ENCODE measurements at regions not wholly inside any gene's neighbourhood (a gene's known extent, or its start where the extent isn't known, plus 50 kb on each side); places are given as distances from the start of the nearest gene placed in this dataset.

DNA sequence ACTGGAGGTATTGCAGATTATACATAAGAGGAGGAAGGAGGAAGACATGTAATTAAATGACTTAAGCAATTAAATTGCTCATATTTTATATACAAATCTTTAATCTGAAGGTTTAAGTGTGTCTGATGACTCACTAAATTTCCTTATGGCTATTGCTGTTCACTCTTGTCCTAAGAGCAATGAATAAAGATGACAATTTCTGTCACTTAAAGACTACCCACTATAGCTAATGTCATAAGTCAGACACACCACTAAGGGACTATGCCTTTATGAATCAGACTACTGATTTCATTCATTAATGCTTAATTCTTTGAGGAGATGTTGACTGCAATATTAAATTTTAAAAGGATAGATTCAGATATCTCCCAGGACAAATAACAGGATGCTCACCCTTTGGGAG is 1514.7 kb downstream of the PCDH18 start:
- TF ChIP-seq POLR2AphosphoS5 (IDR thresholded peaks at IDR 0.05; ENCODE audit: low read depth, low read length) (no peak), PAX5 (IDR thresholded peaks at IDR 0.05; ENCODE audit: insufficient read depth, low read length, severe bottlenecking) (no peak), TAF1 (IDR thresholded peaks at IDR 0.05; ENCODE audit: low read depth, low read length) (no peak), SPI1 (IDR thresholded peaks at IDR 0.05; ENCODE audit: low read depth, low read length) (no peak), POU2F2 (IDR thresholded peaks at IDR 0.05; ENCODE audit: low read depth, low read length) (no peak), POLR2A (IDR thresholded peaks at IDR 0.05; ENCODE audit: low read depth, low read length) (no peak)
- DNase-seq (ENCODE audit: insufficient read length, low spot score), result no peak
- FAIRE-seq, result no peak

DNA sequence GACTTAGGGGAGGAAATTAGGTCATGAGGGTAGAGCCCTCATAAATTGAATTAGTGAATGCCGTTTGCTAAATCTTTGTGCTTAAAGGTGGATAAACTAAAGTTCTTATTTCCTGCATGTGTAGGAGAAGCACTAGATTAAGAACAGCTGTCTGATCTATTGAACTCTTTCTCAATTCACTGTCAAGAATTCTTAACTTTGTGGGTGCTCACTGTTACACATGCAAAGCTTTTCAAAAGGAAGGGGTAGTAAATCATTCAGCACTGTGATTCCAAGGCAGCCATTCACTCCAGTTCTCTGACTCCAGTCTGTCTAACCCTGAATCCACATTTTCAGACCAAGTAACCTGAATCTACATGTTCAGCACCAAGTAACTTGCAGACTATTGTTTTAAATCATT is 1520.1 kb downstream of the PCDH18 start:
- no peak for FAIRE-seq
- no peak for TF ChIP-seq POLR2A (IDR thresholded peaks at IDR 0.05; ENCODE audit: low read depth, low read length)
- no peak for TF ChIP-seq POLR2AphosphoS5 (IDR thresholded peaks at IDR 0.05; ENCODE audit: low read depth, low read length)
- TF ChIP-seq TAF1 (IDR thresholded peaks at IDR 0.05; ENCODE audit: low read depth, low read length), result no peak
- no peak for TF ChIP-seq POU2F2 (IDR thresholded peaks at IDR 0.05; ENCODE audit: low read depth, low read length)
- TF ChIP-seq SPI1 (IDR thresholded peaks at IDR 0.05; ENCODE audit: low read depth, low read length), result no peak
- no peak for TF ChIP-seq PAX5 (IDR thresholded peaks at IDR 0.05; ENCODE audit: insufficient read depth, low read length, severe bottlenecking)
- no peak for DNase-seq (ENCODE audit: insufficient read length, low spot score)

DNA sequence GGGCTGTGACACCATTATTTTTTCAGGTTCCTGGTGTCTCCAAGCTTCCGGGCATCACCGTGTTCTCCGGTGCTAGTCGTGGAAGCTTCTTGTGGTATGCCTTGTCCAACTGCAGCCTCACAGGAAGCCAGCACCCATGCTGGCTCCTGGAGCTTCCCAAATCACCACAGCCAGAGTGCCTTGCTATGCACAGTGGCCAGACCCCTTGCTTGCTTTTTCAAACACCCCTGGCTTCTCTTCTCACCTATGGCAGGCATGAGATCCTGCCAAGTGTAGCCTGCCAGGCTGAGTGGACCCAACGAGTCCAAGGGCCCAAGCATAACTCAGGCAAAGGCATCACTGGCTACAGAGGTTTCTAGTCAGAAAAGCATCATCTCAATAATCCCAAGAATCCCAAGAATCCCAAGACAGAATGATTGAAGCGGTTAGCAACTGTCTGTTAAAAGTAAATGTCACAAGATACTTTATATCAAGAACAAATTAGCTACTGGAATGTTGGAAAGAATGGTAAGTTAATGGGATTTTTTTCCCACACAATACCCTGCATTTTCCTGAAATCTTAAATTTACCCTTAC is 1522.9 kb downstream of the PCDH18 start:
- FAIRE-seq, result no peak
- TF ChIP-seq POLR2AphosphoS5 (IDR thresholded peaks at IDR 0.05; ENCODE audit: low read depth, low read length) (no peak), SPI1 (IDR thresholded peaks at IDR 0.05; ENCODE audit: low read depth, low read length) (no peak), POLR2A (IDR thresholded peaks at IDR 0.05; ENCODE audit: low read depth, low read length) (no peak), PAX5 (IDR thresholded peaks at IDR 0.05; ENCODE audit: insufficient read depth, low read length, severe bottlenecking) (no peak), POU2F2 (IDR thresholded peaks at IDR 0.05; ENCODE audit: low read depth, low read length) (no peak), TAF1 (IDR thresholded peaks at IDR 0.05; ENCODE audit: low read depth, low read length) (no peak)
- no peak for DNase-seq (ENCODE audit: insufficient read length, low spot score)

DNA sequence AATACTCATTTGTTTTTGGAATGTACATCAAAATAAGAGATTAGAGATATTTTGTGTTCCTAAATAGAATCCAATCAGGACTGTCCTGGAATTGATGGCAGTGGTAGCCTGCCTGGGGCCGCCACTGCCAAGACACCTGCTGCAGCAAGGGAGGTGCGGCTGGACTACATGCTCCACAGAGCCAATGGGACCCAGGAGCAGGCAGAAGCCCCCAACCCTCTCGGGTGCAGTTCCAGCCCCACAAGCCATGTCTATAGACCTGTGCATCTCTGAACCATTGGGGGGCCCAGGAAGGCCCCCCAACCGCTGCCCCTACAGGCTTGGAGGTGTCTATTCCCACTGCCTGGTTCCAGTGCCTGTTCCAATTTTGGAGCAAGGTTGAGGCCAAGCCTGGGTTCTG is 1524.3 kb downstream of the PCDH18 start:
- FAIRE-seq (no peak), DNase-seq (ENCODE audit: insufficient read length, low spot score) (no peak)
- TF ChIP-seq POLR2A (IDR thresholded peaks at IDR 0.05; ENCODE audit: low read depth, low read length), result no peak
- no peak for TF ChIP-seq POU2F2 (IDR thresholded peaks at IDR 0.05; ENCODE audit: low read depth, low read length)
- TF ChIP-seq TAF1 (IDR thresholded peaks at IDR 0.05; ENCODE audit: low read depth, low read length), result no peak
- no peak for TF ChIP-seq PAX5 (IDR thresholded peaks at IDR 0.05; ENCODE audit: insufficient read depth, low read length, severe bottlenecking)
- no peak for TF ChIP-seq SPI1 (IDR thresholded peaks at IDR 0.05; ENCODE audit: low read depth, low read length)
- no peak for TF ChIP-seq POLR2AphosphoS5 (IDR thresholded peaks at IDR 0.05; ENCODE audit: low read depth, low read length)

DNA sequence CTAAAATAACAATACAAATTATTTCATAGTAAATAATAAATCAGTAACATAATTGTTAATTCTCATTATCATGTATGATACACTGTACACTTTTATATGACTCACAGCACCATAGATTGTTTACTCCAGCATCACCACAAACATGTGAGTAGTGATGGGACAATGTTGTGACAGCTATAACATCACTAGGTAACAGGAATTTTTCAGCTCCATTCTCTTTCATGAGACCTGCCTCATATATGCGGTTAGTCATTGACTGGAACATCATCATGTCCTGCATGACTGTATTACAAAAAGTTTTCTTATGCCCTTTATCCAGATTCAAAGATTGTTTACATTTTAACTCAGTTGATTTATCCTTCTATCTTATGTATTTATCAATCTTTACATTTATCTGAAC is 1530.0 kb downstream of the PCDH18 start:
- TF ChIP-seq POLR2AphosphoS5 (IDR thresholded peaks at IDR 0.05; ENCODE audit: low read depth, low read length), result no peak
- TF ChIP-seq TAF1 (IDR thresholded peaks at IDR 0.05; ENCODE audit: low read depth, low read length), result no peak
- no peak for TF ChIP-seq POU2F2 (IDR thresholded peaks at IDR 0.05; ENCODE audit: low read depth, low read length)
- TF ChIP-seq PAX5 (IDR thresholded peaks at IDR 0.05; ENCODE audit: insufficient read depth, low read length, severe bottlenecking), result no peak
- TF ChIP-seq SPI1 (IDR thresholded peaks at IDR 0.05; ENCODE audit: low read depth, low read length), result no peak
- no peak for TF ChIP-seq POLR2A (IDR thresholded peaks at IDR 0.05; ENCODE audit: low read depth, low read length)
- DNase-seq (ENCODE audit: insufficient read length, low spot score) (no peak), FAIRE-seq (no peak)

DNA sequence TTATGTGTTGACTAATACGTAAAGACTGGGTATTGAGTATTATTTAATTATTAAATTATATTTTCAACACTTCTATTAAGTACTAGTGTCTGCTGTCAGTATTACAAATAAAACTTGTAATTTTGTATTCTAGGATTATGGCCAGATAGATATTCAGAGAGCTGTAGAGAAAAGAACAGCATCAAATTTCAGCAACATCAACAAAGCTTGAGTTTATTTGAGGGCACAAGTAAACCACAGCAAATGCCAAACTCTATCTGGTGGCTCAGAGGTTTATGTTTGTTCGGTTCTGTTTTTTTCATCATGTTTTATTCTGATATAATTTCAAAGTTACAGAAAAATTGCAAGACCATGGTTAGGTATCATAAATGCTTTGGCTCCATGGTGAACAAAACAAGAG is 1530.5 kb downstream of the PCDH18 start:
- FAIRE-seq (no peak), DNase-seq (ENCODE audit: insufficient read length, low spot score) (no peak)
- TF ChIP-seq TAF1 (IDR thresholded peaks at IDR 0.05; ENCODE audit: low read depth, low read length) (no peak), POLR2A (IDR thresholded peaks at IDR 0.05; ENCODE audit: low read depth, low read length) (no peak), POU2F2 (IDR thresholded peaks at IDR 0.05; ENCODE audit: low read depth, low read length) (no peak), SPI1 (IDR thresholded peaks at IDR 0.05; ENCODE audit: low read depth, low read length) (no peak), POLR2AphosphoS5 (IDR thresholded peaks at IDR 0.05; ENCODE audit: low read depth, low read length) (no peak), PAX5 (IDR thresholded peaks at IDR 0.05; ENCODE audit: insufficient read depth, low read length, severe bottlenecking) (no peak)

DNA sequence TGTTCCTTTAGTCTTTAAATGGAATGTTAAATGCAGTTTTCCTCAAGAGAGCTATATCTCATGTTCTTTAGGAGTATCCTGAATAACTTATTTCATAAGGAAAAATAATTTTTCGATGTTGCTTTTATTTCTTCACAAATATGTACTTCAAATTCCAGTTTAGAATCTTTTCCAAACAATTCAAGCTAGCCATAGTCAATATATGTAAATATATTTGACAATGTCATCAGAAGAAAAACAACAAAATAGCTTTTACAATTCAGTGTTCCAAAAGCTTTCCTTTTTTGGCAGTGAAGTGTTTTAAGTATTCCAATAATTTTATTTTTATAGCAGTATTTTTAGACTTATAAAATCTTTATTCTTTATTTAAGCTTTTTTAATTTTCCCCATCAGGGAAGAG is 1532.0 kb downstream of the PCDH18 start:
- no peak for DNase-seq (ENCODE audit: insufficient read length, low spot score)
- TF ChIP-seq PAX5 (IDR thresholded peaks at IDR 0.05; ENCODE audit: insufficient read depth, low read length, severe bottlenecking) (no peak), POLR2A (IDR thresholded peaks at IDR 0.05; ENCODE audit: low read depth, low read length) (no peak), SPI1 (IDR thresholded peaks at IDR 0.05; ENCODE audit: low read depth, low read length) (no peak), TAF1 (IDR thresholded peaks at IDR 0.05; ENCODE audit: low read depth, low read length) (no peak), POU2F2 (IDR thresholded peaks at IDR 0.05; ENCODE audit: low read depth, low read length) (no peak), POLR2AphosphoS5 (IDR thresholded peaks at IDR 0.05; ENCODE audit: low read depth, low read length) (no peak)
- FAIRE-seq, result no peak

DNA sequence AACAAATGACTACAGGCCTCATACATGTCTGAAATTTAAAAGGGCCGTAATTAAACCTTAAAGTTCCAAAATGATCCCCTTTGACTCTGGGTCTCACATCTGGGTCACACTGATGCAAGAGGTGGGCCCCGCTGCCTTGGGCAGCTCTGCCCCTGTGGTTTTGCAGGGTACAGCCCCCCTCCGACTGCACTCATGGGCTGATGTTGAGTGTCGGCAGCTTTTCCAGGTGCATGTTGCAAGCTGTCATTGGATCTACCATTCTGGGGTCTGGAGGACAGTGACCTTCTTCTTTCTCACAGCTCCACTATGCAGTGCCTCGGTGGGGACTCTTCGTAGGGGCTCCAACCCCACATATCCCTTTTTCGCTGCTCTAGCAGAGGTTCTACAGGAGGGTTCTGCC is 1537.9 kb downstream of the PCDH18 start:
- no peak for FAIRE-seq
- DNase-seq (ENCODE audit: insufficient read length, low spot score), result no peak
- no peak for TF ChIP-seq POU2F2 (IDR thresholded peaks at IDR 0.05; ENCODE audit: low read depth, low read length)
- no peak for TF ChIP-seq TAF1 (IDR thresholded peaks at IDR 0.05; ENCODE audit: low read depth, low read length)
- TF ChIP-seq PAX5 (IDR thresholded peaks at IDR 0.05; ENCODE audit: insufficient read depth, low read length, severe bottlenecking), result no peak
- no peak for TF ChIP-seq SPI1 (IDR thresholded peaks at IDR 0.05; ENCODE audit: low read depth, low read length)
- TF ChIP-seq POLR2AphosphoS5 (IDR thresholded peaks at IDR 0.05; ENCODE audit: low read depth, low read length), result no peak
- TF ChIP-seq POLR2A (IDR thresholded peaks at IDR 0.05; ENCODE audit: low read depth, low read length), result no peak

DNA sequence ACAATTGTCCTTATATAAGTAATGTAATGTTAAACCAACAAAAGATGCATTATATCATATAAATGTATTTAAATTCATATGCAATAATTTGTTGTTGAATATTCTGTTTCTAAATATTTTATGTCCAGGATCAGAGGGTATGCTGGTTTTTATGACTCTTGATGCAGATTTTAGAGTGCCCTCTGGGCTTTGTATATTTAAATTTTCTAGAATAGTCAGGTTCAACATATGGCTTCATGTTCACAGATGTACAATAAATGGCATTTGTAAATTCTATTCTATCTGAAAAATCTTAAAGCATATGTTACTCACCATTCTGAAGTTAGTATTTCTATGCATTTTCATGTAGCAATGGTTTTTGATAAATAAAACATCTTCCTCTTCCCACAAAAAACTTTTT is 1555.4 kb downstream of the PCDH18 start:
- DNase-seq (ENCODE audit: insufficient read length, low spot score) (no peak), FAIRE-seq (no peak)
- TF ChIP-seq POLR2A (IDR thresholded peaks at IDR 0.05; ENCODE audit: low read depth, low read length) (no peak), PAX5 (IDR thresholded peaks at IDR 0.05; ENCODE audit: insufficient read depth, low read length, severe bottlenecking) (no peak), POLR2AphosphoS5 (IDR thresholded peaks at IDR 0.05; ENCODE audit: low read depth, low read length) (no peak), POU2F2 (IDR thresholded peaks at IDR 0.05; ENCODE audit: low read depth, low read length) (no peak), TAF1 (IDR thresholded peaks at IDR 0.05; ENCODE audit: low read depth, low read length) (no peak), SPI1 (IDR thresholded peaks at IDR 0.05; ENCODE audit: low read depth, low read length) (no peak)

DNA sequence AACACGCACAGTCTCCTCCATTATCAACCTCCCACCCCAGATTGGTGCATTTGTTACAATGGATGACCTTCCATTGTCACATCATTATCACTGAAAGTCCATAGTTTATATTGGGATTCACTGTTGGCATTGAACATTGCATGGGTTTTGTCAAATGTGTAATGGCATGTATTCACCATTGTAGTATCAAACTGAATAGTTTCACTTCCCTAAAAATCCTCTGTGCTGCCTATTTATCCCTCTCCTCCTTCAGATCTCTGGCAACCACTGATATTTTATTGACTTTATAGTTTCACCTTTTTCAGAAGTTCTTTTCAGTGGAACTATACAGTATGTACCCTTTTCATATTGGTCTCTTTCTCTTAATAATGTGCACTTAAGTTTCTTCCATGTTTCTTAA is 1565.4 kb downstream of the PCDH18 start:
- TF ChIP-seq PAX5 (IDR thresholded peaks at IDR 0.05; ENCODE audit: insufficient read depth, low read length, severe bottlenecking) (no peak), SPI1 (IDR thresholded peaks at IDR 0.05; ENCODE audit: low read depth, low read length) (peak; percentile 87)
- DNase-seq (ENCODE audit: insufficient read length, low spot score) (no peak), FAIRE-seq (no peak)
